ENCODE measurements at regions not wholly inside any gene's neighbourhood (a gene's known extent, or its start where the extent isn't known, plus 50 kb on each side); places are given as distances from the start of the nearest gene placed in this dataset.

- peak; percentile 43 for DNase-seq
Measured at GRCh38 chr2:226526716-226527115, 272.9 kb downstream of the IRS1 start.

- DNase-seq = no peak
Measured at GRCh38 chr2:226524381-226524843, 275.2 kb downstream of the IRS1 start.

GRCh38 chr2:226520723-226521122 lies 278.9 kb downstream of the IRS1 start:
- DNase-seq = no peak

GRCh38 chr2:226515344-226516055 lies 284.1 kb downstream of the IRS1 start:
- DNase-seq = no peak

- no peak for DNase-seq
Measured at GRCh38 chr2:226514895-226515294, 284.7 kb downstream of the IRS1 start.

- no peak for DNase-seq
Measured at GRCh38 chr2:226511311-226511710, 288.3 kb downstream of the IRS1 start.

DNA sequence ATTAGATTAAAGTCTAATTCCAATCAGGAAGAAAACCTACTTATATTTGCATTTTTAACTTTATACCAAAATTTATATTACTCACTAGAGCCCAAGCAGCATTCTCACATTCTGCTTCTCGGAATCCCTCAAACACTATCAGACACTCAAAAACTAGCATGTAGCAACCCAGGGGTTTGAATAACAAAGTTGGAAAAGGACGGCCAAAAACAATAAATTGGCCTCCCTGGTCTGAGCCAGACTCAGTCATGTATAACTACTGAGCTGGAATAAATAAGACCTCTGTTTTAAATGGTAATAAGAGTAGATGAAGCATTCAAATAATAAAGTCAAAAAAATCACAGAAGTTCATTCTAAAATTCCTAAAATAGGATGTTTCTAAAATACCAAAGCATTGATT lies 290.9 kb downstream of the IRS1 start:
- no peak for DNase-seq

DNA sequence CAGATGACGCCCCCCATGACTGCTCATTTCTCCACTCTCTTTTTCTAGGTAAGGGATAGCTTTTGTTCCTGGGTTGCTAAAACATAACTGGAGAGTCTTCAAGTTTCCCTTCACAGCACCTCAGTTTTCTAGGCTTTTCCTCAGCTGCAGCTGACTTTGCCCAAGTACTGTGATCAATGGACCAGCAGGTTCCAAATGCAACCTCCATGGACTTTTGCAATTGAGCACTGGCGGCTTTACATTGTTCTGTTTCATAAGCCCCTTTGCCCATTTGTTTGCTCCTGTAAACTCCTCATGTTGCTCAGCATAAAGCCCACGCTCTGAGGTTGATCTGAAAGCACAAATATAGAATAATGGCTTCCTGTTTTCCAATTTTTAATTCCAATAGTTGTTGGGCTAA lies 291.6 kb downstream of the IRS1 start:
- no peak for DNase-seq

GRCh38 chr2:226497146-226497909 lies 302.3 kb downstream of the IRS1 start:
- no peak for DNase-seq

GRCh38 chr2:226496273-226496550 lies 303.4 kb downstream of the IRS1 start:
- no peak for DNase-seq

GRCh38 chr2:226495466-226496272 lies 304.0 kb downstream of the IRS1 start:
- no peak for DNase-seq

GRCh38 chr2:226491112-226491511 lies 308.5 kb downstream of the IRS1 start:
- DNase-seq = peak; percentile 53

DNA sequence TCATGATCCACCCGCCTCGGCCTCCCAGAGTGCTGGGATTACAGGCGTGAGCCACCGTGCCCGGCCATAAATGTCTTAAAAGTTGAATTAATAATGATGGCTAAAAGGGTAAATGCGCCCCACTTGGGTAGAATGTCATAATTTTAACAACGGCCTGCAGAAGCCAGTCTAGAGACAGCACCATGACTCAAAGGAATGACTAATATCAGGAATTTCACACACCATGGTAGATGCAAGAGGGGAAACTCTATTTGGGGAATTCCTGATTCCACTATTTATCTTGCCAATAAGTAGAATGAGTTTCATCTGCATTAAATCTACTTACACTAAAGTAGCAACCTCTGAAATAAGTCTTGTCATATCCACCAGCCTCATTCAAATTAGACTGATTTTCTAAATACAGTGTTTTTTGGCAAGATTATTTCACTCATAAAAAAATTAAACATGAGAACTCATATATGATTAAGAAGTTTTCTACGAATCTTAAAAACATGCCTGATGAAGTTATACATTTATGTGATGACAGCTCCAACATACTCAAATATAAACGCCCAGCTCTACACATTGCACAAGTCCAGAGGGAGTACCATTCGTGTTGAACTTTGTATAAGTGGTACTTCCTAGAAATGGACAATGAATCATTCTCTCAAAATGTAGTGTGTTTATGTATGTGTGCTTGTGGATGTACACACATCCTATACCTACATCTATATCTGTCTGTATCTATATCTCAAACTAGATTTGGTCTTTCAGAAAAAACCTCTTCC lies 309.7 kb downstream of the IRS1 start:
- DNase-seq = no peak

DNA sequence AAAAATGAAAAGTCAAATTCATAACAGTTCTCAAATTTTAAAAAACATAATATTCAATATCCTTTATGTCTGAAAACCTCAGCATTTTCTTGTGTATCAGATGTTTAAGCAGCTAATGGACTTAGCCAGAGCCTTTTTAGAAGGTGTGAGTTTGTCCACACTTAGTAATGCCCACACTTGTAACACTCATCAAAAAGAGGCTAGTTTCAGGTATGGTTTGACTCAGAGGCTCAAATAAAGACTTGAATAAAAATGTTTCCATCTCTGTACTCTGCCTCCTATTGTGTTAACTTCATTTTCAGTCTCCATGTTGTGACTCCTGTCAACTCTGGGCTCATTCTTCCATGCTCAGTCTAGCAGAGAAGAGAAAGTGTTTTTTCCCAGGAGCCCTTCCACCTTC lies 311.6 kb downstream of the IRS1 start:
- DNase-seq = no peak

GRCh38 chr2:226487573-226487972 lies 312.0 kb downstream of the IRS1 start:
- no peak for DNase-seq

DNA sequence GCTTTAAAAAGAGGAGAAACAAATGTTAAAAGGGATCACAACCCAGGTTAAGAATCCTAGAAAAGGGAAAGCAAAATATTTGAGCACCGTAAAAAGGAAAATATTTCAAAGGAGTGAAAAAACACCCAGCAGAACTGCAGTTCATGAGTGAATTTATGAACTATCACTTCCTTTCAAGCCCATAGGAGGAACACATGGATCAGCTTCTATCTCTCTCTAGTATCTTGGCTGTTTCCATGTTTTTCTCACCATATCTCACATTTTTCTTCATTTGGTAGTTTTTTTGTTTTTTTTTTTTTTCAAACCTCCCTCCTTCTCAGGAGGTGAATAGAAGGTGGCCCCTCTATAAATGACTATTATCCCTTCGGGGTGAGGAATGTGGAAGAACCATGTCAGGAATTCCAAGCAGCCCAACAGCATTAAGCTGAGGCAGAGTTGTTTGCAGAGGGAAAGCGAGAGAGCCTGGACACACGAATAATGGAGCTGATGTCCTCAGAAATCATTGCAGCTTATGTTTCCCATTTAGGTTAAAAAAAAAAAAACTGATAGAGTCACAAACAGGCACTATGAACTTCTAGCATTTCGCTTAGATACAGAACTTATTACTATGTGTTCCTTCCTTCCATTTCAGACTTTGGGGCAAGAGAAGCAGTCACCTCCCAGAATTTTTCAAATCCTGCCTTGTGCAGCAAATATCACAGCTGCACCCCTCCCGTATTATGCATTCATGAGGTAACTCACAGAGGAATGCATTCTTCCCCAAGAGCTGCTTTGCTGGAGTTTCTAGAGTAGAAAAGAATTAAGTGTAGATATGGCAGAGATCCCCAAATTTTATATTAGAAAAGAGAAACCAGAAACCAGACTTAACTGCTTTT lies 315.6 kb downstream of the IRS1 start:
- no peak for DNase-seq

- no peak for DNase-seq
Measured at GRCh38 chr2:226483143-226483542, 316.5 kb downstream of the IRS1 start.

DNA sequence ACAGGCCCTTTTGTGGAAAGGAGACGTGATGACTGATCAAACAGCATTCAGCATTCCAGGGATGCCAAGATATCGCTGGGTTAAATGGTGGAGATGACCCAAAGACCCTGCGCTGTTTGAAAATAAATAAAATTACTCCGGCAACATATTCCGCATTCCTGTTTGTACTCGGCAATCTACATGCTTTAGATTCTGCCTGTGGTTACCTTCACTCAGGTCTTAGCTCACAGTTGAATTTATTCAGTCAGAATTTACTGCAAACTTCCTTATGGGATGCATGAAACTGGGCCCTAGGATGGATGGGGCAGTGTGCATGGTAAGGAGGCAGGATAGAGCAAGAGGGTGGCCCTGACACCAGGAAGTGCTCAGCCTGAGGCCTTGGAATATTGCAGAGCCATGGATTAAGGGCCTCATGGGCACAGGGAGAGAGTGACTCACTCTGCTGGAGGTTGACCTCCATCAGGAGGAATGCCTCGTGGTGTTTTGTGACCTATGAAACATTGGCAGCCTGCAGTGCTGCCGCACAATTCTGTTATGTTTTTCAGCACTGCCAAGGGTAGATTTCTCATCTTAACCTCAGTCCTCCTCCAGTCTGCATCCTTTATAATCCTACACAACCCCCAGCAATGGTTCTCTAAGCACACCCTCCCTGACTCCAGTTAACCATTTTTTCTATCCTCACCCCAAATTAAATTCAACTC lies 321.4 kb downstream of the IRS1 start:
- no peak for DNase-seq

DNA sequence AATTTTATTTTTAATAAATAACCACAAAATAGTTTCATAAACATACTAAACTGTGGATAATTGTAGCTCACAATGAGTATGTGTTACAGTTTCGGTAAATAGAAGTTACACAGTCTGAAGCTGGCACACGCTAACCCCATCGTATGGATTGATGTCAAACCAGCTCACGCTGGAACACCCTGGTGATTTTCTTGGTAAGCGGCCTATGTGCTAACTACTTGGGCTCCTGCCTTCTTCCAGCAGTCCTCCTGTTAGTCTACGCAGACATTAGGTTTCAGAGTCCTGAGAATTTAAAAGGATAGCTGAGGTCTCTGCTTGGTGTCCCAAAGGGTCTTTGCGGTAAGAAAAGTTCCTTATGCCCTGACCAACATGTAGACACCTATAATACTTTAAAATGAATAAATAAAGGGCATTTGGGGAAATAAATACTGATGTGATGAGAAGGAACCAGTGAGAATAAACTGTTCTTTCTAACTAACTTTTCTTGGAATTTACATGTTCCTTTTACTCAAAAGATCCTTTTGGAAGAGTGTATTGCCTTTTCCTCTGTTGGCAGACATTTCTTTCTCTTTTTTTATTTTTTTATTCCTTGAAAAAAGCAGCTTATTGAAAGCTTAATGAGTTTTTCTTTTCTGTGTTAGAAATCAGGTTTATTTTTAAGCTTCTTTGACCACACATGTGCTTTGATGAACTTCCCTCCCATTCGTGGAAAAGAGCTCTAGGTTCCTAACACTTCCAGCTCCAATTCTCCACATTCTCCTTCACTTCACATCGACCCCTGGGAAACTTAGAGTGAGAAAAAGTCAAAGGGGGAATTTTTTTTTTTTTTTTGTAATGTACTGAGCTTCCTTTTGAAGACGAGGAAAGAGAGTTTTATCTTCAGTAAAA lies 322.2 kb downstream of the IRS1 start:
- peak; percentile 35 for DNase-seq

Measured in muscle of arm (tissue), 1 donor.